ENCODE measurements at regions not wholly inside any gene's neighbourhood (a gene's known extent, or its start where the extent isn't known, plus 50 kb on each side); places are given as distances from the start of the nearest gene placed in this dataset.

DNA sequence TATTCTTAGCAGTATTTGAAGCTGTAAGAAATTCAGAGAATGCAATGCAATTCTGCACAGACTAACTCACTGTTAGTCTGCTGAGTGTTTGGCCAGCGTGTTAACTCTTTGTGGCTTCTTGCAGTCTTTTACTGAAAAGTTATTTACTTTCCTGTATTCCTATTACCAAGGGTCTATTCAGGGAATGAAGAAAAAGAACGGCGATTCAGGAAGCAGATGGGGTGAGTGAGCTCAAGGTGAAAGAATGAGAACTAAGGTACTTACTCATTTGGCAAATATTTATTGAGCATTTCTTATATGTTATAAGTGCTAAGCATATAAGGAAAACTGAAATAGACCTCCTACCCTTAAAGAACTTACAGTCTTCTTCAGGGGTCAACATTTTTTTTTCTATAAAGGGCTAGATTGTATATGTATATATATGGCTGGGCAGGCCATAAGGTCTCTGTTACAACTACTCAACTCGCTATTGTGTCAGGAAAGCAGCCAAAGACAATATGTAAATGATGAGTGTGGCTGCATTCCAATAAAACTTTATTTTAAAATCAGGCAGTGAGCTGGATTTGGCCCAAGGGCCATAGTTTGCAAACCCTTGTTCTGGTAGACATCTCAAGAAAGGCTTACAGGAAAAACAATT lies 271.9 kb upstream of the GADL1 start:
- TF ChIP-seq, protein P1, sequence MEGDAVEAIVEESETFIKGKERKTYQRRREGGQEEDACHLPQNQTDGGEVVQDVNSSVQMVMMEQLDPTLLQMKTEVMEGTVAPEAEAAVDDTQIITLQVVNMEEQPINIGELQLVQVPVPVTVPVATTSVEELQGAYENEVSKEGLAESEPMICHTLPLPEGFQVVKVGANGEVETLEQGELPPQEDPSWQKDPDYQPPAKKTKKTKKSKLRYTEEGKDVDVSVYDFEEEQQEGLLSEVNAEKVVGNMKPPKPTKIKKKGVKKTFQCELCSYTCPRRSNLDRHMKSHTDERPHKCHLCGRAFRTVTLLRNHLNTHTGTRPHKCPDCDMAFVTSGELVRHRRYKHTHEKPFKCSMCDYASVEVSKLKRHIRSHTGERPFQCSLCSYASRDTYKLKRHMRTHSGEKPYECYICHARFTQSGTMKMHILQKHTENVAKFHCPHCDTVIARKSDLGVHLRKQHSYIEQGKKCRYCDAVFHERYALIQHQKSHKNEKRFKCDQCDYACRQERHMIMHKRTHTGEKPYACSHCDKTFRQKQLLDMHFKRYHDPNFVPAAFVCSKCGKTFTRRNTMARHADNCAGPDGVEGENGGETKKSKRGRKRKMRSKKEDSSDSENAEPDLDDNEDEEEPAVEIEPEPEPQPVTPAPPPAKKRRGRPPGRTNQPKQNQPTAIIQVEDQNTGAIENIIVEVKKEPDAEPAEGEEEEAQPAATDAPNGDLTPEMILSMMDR (IDR thresholded peaks at IDR 0.05): no peak
- no peak for TF ChIP-seq ZFX (IDR thresholded peaks at IDR 0.05; ENCODE audit: borderline replicate concordance)
